GM19372 (cell line): ENCODE measurements at regions not wholly inside any gene's neighbourhood (a gene's known extent, or its start where the extent isn't known, plus 50 kb on each side); places are given as distances from the start of the nearest gene placed in this dataset.
"Not testable (repeated sequence)": the region's sequence is repeated elsewhere in the genome, so short reads cannot be mapped to it uniquely, and the experiment has no call there.

Experiments used
- ATAC-seq: cut with Tn5 transposase; IDR thresholded peaks from one replicate; pipeline ENCODE4 v1.9.1; 2021; ENCODE audit warnings: mild to moderate bottlenecking, low read depth, moderate library complexity; ENCODE audit not compliant: unreplicated experiment

- ATAC-seq: no peak
Measured at GRCh38 chr14:49164074-49164473, 422.1 kb downstream of the RPS29 start.

- ATAC-seq: no peak
Measured at GRCh38 chr14:49160983-49161382, 425.2 kb downstream of the RPS29 start.

- ATAC-seq: no peak
Measured at GRCh38 chr14:49159081-49159480, 427.1 kb downstream of the RPS29 start.

- ATAC-seq: no peak
Measured at GRCh38 chr14:49139593-49139992, 446.6 kb downstream of the RPS29 start.

GRCh38 chr14:49134940-49135339 lies 451.2 kb downstream of the RPS29 start:
- ATAC-seq: no peak

- ATAC-seq: no peak
Measured at GRCh38 chr14:49121246-49121645, 464.9 kb downstream of the RPS29 start.

GRCh38 chr14:49114161-49114893 lies 471.9 kb downstream of the RPS29 start:
- ATAC-seq: no peak

GRCh38 chr14:49106741-49107667 lies 479.2 kb downstream of the RPS29 start:
- ATAC-seq: no peak

GRCh38 chr14:49105956-49106355 lies 480.2 kb downstream of the RPS29 start:
- no peak for ATAC-seq

GRCh38 chr14:49105512-49105911 lies 480.7 kb downstream of the RPS29 start:
- ATAC-seq: no peak

- no peak for ATAC-seq
Measured at GRCh38 chr14:49092345-49092744, 493.8 kb downstream of the RPS29 start.

- no peak for ATAC-seq
Measured at GRCh38 chr14:49089107-49089506, 497.1 kb downstream of the RPS29 start.

GRCh38 chr14:49073292-49073691 lies 512.9 kb downstream of the RPS29 start:
- not testable (repeated sequence) for ATAC-seq

GRCh38 chr14:49058511-49058910 lies 527.7 kb downstream of the RPS29 start:
- no peak for ATAC-seq

- ATAC-seq: no peak
Measured at GRCh38 chr14:49057838-49058510, 528.2 kb downstream of the RPS29 start.

- no peak for ATAC-seq
Measured at GRCh38 chr14:49056021-49056420, 530.2 kb downstream of the RPS29 start.

GRCh38 chr14:49052521-49052920 lies 533.7 kb downstream of the RPS29 start:
- no peak for ATAC-seq

- ATAC-seq: no peak
Measured at GRCh38 chr14:49051328-49052060, 534.7 kb downstream of the RPS29 start.

GRCh38 chr14:49050822-49051221 lies 535.4 kb downstream of the RPS29 start:
- no peak for ATAC-seq

GRCh38 chr14:49049711-49050110 lies 536.5 kb downstream of the RPS29 start:
- ATAC-seq: no peak
